COLO829 (cell line): ENCODE measurements at regions not wholly inside any gene's neighbourhood (a gene's known extent, or its start where the extent isn't known, plus 50 kb on each side); places are given as distances from the start of the nearest gene placed in this dataset.
A peak's percentile ranks its signal among the peaks of the same experiment; 100 is the strongest.

ENCODE experiments used
- DNase-seq: peaks from one replicate; pipeline ENCODE4 v3.0.0; 2012; ENCODE audit warnings: low spot score

- DNase-seq, result no peak
Observed at GRCh38 chr2:12930391-12930790, 213.7 kb downstream of the TRIB2 start.

GRCh38 chr2:12931186-12931844 lies 214.6 kb downstream of the TRIB2 start:
- DNase-seq, result peak; percentile 56

- DNase-seq, result no peak
Observed at GRCh38 chr2:12932192-12932591, 215.5 kb downstream of the TRIB2 start.

- no peak for DNase-seq
Observed at GRCh38 chr2:12934146-12934756, 217.5 kb downstream of the TRIB2 start.

GRCh38 chr2:12935222-12935621 lies 218.5 kb downstream of the TRIB2 start:
- DNase-seq, result no peak

GRCh38 chr2:12935796-12936195 lies 219.1 kb downstream of the TRIB2 start:
- no peak for DNase-seq

GRCh38 chr2:12941203-12941602 lies 224.5 kb downstream of the TRIB2 start:
- DNase-seq, result no peak

- no peak for DNase-seq
Observed at GRCh38 chr2:12948231-12948960, 231.7 kb downstream of the TRIB2 start.

- DNase-seq, result no peak
Observed at GRCh38 chr2:12948961-12949353, 232.2 kb downstream of the TRIB2 start.

GRCh38 chr2:12949406-12949805 lies 232.7 kb downstream of the TRIB2 start:
- no peak for DNase-seq

- no peak for DNase-seq
Observed at GRCh38 chr2:12950174-12950573, 233.4 kb downstream of the TRIB2 start.

GRCh38 chr2:12950957-12951656 lies 234.4 kb downstream of the TRIB2 start:
- no peak for DNase-seq

- no peak for DNase-seq
Observed at GRCh38 chr2:12951657-12951973, 234.9 kb downstream of the TRIB2 start.

GRCh38 chr2:12953596-12953995 lies 236.9 kb downstream of the TRIB2 start:
- no peak for DNase-seq

GRCh38 chr2:12955864-12956263 lies 239.1 kb downstream of the TRIB2 start:
- DNase-seq, result no peak

- DNase-seq, result peak; percentile 76
Observed at GRCh38 chr2:12957251-12957650, 240.5 kb downstream of the TRIB2 start.

GRCh38 chr2:12959935-12960334 lies 243.2 kb downstream of the TRIB2 start:
- no peak for DNase-seq

- no peak for DNase-seq
Observed at GRCh38 chr2:12960671-12961070, 243.9 kb downstream of the TRIB2 start.

GRCh38 chr2:12964904-12965539 lies 248.3 kb downstream of the TRIB2 start:
- peak; percentile 45 for DNase-seq

- DNase-seq, result peak; percentile 80
Observed at GRCh38 chr2:12965540-12966269, 249.0 kb downstream of the TRIB2 start.

- DNase-seq, result no peak
Observed at GRCh38 chr2:12967804-12968203, 251.1 kb downstream of the TRIB2 start.

GRCh38 chr2:12968399-12968798 lies 251.7 kb downstream of the TRIB2 start:
- no peak for DNase-seq
